GM23338 (cell line): ENCODE measurements at regions not wholly inside any gene's neighbourhood (a gene's known extent, or its start where the extent isn't known, plus 50 kb on each side); places are given as distances from the start of the nearest gene placed in this dataset.

ENCODE experiments used
- ATAC-seq: fragments of 200-7000 bp; cut with Tn5 transposase; 3 replicates; pipeline ENCODE4 v1.9.1; 2020
- DNase-seq: peaks from one replicate; pipeline ENCODE4 v3.0.0-alpha.2; 2015; ENCODE audit warnings: low spot score
- H2AFZ ChIP-seq: fragments of 200-600 bp; sonication (generic); 2 replicates; pipeline ENCODE4 v1.8.0; 2016; ENCODE audit warnings: antibody characterized with exemption, mild to moderate bottlenecking, moderate library complexity
- H3F3A ChIP-seq: fragments of 200-600 bp; sonication (generic); replicated peaks from 2 replicates; pipeline ENCODE4 v1.8.0; 2017; ENCODE audit warnings: antibody characterized with exemption, mixed run types, low read depth
- H3K27ac ChIP-seq: fragments of 200-600 bp; sonication (generic); 2 replicates; pipeline ENCODE4 v1.6.1; 2016; ENCODE audit warnings: low read depth
- H3K27me3 ChIP-seq: fragments of 200-600 bp; sonication (generic); 2 replicates; pipeline ENCODE4 v1.8.0; 2016; ENCODE audit warnings: mild to moderate bottlenecking, mixed run types, moderate library complexity; ENCODE audit not compliant: insufficient read depth
- H3K36me3 ChIP-seq: fragments of 200-600 bp; sonication (generic); 2 replicates; pipeline ENCODE4 v1.8.0; 2016; ENCODE audit warnings: mild to moderate bottlenecking; ENCODE audit not compliant: insufficient read depth
- H3K4me1 ChIP-seq: fragments of 200-600 bp; sonication (generic); 2 replicates; pipeline ENCODE4 v1.8.0; 2016; ENCODE audit warnings: mild to moderate bottlenecking, moderate library complexity; ENCODE audit not compliant: insufficient read depth
- H3K4me2 ChIP-seq: fragments of 200-600 bp; sonication (generic); 2 replicates; pipeline ENCODE4 v1.7.1; 2017; ENCODE audit warnings: mixed run types
- H3K4me3 ChIP-seq: fragments of 200-600 bp; sonication (generic); 2 replicates; pipeline ENCODE4 v1.6.1; 2016; ENCODE audit warnings: mixed run types
- H3K79me2 ChIP-seq: fragments of 200-600 bp; sonication (generic); replicated peaks from 2 replicates; pipeline ENCODE4 v1.8.0; 2017; ENCODE audit warnings: mild to moderate bottlenecking; ENCODE audit not compliant: insufficient read depth
- H3K9me2 ChIP-seq: fragments of 200-600 bp; sonication (generic); 2 replicates; pipeline ENCODE4 v1.8.0; 2017; ENCODE audit not compliant: insufficient read depth
- H4K20me1 ChIP-seq: fragments of 200-600 bp; sonication (generic); replicated peaks from 2 replicates; pipeline ENCODE4 v1.8.0; 2017; ENCODE audit warnings: mild to moderate bottlenecking; ENCODE audit not compliant: insufficient read depth
- H3K27ac Mint-ChIP-seq: 2 replicates; pipeline ENCODE4 v1.8.0; 2020; ENCODE audit warnings: inconsistent platforms, mild to moderate bottlenecking, moderate library complexity, mixed read lengths
- H3K27me3 Mint-ChIP-seq: 3 replicates; pipeline ENCODE4 v1.8.0; 2022; ENCODE audit warnings: low read depth, mild to moderate bottlenecking, moderate library complexity, mixed read lengths, inconsistent platforms; ENCODE audit not compliant: insufficient read depth, poor library complexity
- H3K36me3 Mint-ChIP-seq: 3 replicates; pipeline ENCODE4 v1.8.0; 2021; ENCODE audit warnings: low read depth, mild to moderate bottlenecking, inconsistent platforms, moderate library complexity, mixed read lengths
- H3K4me1 Mint-ChIP-seq: 3 replicates; pipeline ENCODE4 v1.8.0; 2020; ENCODE audit warnings: mild to moderate bottlenecking, inconsistent platforms, mixed read lengths
- H3K4me3 Mint-ChIP-seq: 3 replicates; pipeline ENCODE4 v1.8.0; 2021; ENCODE audit warnings: moderate library complexity, mild to moderate bottlenecking, inconsistent platforms, mixed read lengths
- H3K9me3 Mint-ChIP-seq: 3 replicates; pipeline ENCODE4 v1.8.0; 2020; ENCODE audit warnings: moderate library complexity, mild to moderate bottlenecking, inconsistent platforms, mixed read lengths
- CREB1 ChIP-seq: fragments of 250-450 bp; sonication (Bioruptor Pico); IDR thresholded peaks from 2 replicates; pipeline ENCODE4 v1.5.0; 2020; ENCODE audit warnings: low read depth, mild to moderate bottlenecking, moderate library complexity
- EZH2 ChIP-seq: fragments of 200-600 bp; sonication (generic); IDR thresholded peaks from one replicate; pipeline ENCODE4 v1.8.0; 2017; ENCODE audit warnings: antibody characterized with exemption, mild to moderate bottlenecking, low read depth; ENCODE audit not compliant: unreplicated experiment
- JUNB ChIP-seq: IDR thresholded peaks from one replicate; pipeline ENCODE4 v1.6.1; 2016; ENCODE audit warnings: antibody characterized with exemption; ENCODE audit not compliant: unreplicated experiment
- POLR2AphosphoS5 ChIP-seq: IDR thresholded peaks from 2 replicates; pipeline ENCODE4 v1.6.1; 2016; ENCODE audit warnings: antibody characterized with exemption, low read depth
- ZNF114 ChIP-seq: fragments of 250-450 bp; sonication (Bioruptor Pico); IDR thresholded peaks from 2 replicates; pipeline ENCODE4 v1.5.0; 2020; ENCODE audit warnings: mild to moderate bottlenecking, moderate library complexity
- TF ChIP-seq, protein P1 (sequence below), 2 experiments: fragments of 200-600 bp in 1 of 2; sonication (generic) in 1 of 2; conservative IDR thresholded peaks; 2 replicates each; pipeline versions ENCODE4 v1.5.1 to v1.6.1; 2016 to 2017; ENCODE audit warnings: antibody characterized with exemption in 2 of 2, low read depth in 2 of 2, mild to moderate bottlenecking in 2 of 2, moderate library complexity in 1 of 2
- TF ChIP-seq, protein P2 (sequence below): fragments of 250-450 bp; sonication (Bioruptor Pico); IDR thresholded peaks from 2 replicates; pipeline ENCODE4 v1.5.0; 2020; ENCODE audit warnings: mild to moderate bottlenecking, moderate library complexity
- TF ChIP-seq, protein P3 (sequence below): IDR thresholded peaks from 2 replicates; pipeline ENCODE4 v1.6.1; 2016; ENCODE audit warnings: antibody characterized with exemption

DNA sequence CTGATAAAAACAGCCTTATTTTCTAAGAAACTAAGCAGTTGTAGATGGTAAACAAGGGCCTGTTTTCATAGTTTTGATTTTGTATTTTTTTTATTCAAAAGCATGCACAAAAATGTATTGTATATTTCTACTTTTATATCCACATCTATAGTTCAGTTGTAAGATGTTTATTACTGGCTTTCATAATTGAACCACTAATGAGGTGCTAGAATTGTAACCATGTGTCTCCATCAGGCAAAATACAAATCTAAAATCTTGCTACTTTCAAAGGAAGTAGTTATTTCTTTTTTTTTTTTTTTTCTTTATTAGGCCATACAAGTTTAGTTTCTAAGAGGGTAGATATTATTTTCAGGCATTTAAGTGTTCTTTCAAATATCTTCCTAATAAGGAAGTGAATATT is 1755.0 kb downstream of the MAT2B start:
- Histone ChIP-seq H3K27ac (no peak overlapping the region), H2AFZ (no peak overlapping the region), H3K4me1 (peaks cover 17% of the 10 kb centered on the region), H3K4me3 (no peak overlapping the region), H3K27me3 (no peaks in the 10 kb centered on the region), H3K36me3 (no peaks in the 10 kb centered on the region), H3K9me2 (no peaks in the 10 kb centered on the region), H4K20me1 (no peaks in the 10 kb centered on the region), H3K4me2 (no peak overlapping the region), H3F3A (no peaks in the 10 kb centered on the region), H3K79me2 (no peaks in the 10 kb centered on the region)
- H3K36me3 Mint-ChIP-seq: no peaks in the 10 kb centered on the region
- ATAC-seq (no peak), DNase-seq (no peak)
- H3K4me3 Mint-ChIP-seq: no peak overlapping the region
- TF ChIP-seq, protein P1, sequence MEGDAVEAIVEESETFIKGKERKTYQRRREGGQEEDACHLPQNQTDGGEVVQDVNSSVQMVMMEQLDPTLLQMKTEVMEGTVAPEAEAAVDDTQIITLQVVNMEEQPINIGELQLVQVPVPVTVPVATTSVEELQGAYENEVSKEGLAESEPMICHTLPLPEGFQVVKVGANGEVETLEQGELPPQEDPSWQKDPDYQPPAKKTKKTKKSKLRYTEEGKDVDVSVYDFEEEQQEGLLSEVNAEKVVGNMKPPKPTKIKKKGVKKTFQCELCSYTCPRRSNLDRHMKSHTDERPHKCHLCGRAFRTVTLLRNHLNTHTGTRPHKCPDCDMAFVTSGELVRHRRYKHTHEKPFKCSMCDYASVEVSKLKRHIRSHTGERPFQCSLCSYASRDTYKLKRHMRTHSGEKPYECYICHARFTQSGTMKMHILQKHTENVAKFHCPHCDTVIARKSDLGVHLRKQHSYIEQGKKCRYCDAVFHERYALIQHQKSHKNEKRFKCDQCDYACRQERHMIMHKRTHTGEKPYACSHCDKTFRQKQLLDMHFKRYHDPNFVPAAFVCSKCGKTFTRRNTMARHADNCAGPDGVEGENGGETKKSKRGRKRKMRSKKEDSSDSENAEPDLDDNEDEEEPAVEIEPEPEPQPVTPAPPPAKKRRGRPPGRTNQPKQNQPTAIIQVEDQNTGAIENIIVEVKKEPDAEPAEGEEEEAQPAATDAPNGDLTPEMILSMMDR (conservative IDR thresholded peaks at IDR 0.05; ENCODE audit: low read depth in 2 of 2): no peak
- no peak for TF ChIP-seq POLR2AphosphoS5
- no peak for TF ChIP-seq ZNF114 (CRISPR knock-in tag)
- TF ChIP-seq EZH2: no peak
- no peak for TF ChIP-seq CREB1 (CRISPR knock-in tag)
- TF ChIP-seq JUNB: no peak
- TF ChIP-seq, protein P2, sequence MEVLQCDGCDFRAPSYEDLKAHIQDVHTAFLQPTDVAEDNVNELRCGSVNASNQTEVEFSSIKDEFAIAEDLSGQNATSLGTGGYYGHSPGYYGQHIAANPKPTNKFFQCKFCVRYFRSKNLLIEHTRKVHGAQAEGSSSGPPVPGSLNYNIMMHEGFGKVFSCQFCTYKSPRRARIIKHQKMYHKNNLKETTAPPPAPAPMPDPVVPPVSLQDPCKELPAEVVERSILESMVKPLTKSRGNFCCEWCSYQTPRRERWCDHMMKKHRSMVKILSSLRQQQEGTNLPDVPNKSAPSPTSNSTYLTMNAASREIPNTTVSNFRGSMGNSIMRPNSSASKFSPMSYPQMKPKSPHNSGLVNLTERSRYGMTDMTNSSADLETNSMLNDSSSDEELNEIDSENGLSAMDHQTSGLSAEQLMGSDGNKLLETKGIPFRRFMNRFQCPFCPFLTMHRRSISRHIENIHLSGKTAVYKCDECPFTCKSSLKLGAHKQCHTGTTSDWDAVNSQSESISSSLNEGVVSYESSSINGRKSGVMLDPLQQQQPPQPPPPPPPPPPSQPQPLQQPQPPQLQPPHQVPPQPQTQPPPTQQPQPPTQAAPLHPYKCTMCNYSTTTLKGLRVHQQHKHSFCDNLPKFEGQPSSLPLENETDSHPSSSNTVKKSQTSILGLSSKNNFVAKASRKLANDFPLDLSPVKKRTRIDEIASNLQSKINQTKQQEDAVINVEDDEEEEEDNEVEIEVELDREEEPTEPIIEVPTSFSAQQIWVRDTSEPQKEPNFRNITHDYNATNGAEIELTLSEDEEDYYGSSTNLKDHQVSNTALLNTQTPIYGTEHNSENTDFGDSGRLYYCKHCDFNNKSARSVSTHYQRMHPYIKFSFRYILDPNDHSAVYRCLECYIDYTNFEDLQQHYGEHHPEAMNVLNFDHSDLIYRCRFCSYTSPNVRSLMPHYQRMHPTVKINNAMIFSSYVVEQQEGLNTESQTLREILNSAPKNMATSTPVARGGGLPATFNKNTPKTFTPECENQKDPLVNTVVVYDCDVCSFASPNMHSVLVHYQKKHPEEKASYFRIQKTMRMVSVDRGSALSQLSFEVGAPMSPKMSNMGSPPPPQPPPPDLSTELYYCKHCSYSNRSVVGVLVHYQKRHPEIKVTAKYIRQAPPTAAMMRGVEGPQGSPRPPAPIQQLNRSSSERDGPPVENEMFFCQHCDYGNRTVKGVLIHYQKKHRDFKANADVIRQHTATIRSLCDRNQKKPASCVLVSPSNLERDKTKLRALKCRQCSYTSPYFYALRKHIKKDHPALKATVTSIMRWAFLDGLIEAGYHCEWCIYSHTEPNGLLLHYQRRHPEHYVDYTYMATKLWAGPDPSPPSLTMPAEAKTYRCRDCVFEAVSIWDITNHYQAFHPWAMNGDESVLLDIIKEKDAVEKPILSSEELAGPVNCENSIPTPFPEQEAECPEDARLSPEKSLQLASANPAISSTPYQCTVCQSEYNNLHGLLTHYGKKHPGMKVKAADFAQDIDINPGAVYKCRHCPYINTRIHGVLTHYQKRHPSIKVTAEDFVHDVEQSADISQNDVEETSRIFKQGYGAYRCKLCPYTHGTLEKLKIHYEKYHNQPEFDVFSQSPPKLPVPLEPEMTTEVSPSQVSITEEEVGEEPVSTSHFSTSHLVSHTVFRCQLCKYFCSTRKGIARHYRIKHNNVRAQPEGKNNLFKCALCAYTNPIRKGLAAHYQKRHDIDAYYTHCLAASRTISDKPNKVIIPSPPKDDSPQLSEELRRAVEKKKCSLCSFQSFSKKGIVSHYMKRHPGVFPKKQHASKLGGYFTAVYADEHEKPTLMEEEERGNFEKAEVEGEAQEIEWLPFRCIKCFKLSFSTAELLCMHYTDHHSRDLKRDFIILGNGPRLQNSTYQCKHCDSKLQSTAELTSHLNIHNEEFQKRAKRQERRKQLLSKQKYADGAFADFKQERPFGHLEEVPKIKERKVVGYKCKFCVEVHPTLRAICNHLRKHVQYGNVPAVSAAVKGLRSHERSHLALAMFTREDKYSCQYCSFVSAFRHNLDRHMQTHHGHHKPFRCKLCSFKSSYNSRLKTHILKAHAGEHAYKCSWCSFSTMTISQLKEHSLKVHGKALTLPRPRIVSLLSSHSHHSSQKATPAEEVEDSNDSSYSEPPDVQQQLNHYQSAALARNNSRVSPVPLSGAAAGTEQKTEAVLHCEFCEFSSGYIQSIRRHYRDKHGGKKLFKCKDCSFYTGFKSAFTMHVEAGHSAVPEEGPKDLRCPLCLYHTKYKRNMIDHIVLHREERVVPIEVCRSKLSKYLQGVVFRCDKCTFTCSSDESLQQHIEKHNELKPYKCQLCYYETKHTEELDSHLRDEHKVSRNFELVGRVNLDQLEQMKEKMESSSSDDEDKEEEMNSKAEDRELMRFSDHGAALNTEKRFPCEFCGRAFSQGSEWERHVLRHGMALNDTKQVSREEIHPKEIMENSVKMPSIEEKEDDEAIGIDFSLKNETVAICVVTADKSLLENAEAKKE: no peak
- TF ChIP-seq, protein P3, sequence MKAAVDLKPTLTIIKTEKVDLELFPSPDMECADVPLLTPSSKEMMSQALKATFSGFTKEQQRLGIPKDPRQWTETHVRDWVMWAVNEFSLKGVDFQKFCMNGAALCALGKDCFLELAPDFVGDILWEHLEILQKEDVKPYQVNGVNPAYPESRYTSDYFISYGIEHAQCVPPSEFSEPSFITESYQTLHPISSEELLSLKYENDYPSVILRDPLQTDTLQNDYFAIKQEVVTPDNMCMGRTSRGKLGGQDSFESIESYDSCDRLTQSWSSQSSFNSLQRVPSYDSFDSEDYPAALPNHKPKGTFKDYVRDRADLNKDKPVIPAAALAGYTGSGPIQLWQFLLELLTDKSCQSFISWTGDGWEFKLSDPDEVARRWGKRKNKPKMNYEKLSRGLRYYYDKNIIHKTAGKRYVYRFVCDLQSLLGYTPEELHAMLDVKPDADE: no peak
- peaks cover 17% of the 10 kb centered on the region for H3K4me1 Mint-ChIP-seq
- H3K27me3 Mint-ChIP-seq: peaks cover 2% of the 10 kb centered on the region
- no peaks in the 10 kb centered on the region for H3K9me3 Mint-ChIP-seq
- no peak overlapping the region for H3K27ac Mint-ChIP-seq
